Gastrocnemius medialis (tissue), 4 donors: ENCODE measurements at regions not wholly inside any gene's neighbourhood (a gene's known extent, or its start where the extent isn't known, plus 50 kb on each side); places are given as distances from the start of the nearest gene placed in this dataset.

Experiments used
- CTCF ChIP-seq, 5 experiments: fragments of 450-650 bp in 3 of 5; fragments of 200-600 bp in 2 of 5; sonication (generic) in 2 of 5; IDR thresholded peaks in 4 of 5; conservative IDR thresholded peaks in 1 of 5; 1 replicate in 4 of 5; 2 replicates in 1 of 5; pipeline ENCODE4 v1.5.1; 2016 to 2019; ENCODE audit warnings: antibody characterized with exemption in 5 of 5, mild to moderate bottlenecking in 3 of 5, moderate library complexity in 3 of 5
- POLR2A ChIP-seq, 2 donors: fragments of 450-650 bp; IDR thresholded peaks; one replicate each; pipeline ENCODE4 v1.6.1; 2017; ENCODE audit warnings: antibody characterized with exemption in 2 of 2, mild to moderate bottlenecking in 2 of 2, moderate library complexity in 2 of 2

GRCh38 chr10:58972576-58973234 is 203.7 kb upstream of the PHYHIPL start:
- no peak for TF ChIP-seq CTCF (IDR thresholded peaks at IDR 0.05 in 4 of 5, conservative IDR thresholded peaks at IDR 0.05 in 1 of 5)
- TF ChIP-seq POLR2A (IDR thresholded peaks at IDR 0.05), result no peak
